ENCODE measurements at regions not wholly inside any gene's neighbourhood (a gene's known extent, or its start where the extent isn't known, plus 50 kb on each side); places are given as distances from the start of the nearest gene placed in this dataset.

DNA sequence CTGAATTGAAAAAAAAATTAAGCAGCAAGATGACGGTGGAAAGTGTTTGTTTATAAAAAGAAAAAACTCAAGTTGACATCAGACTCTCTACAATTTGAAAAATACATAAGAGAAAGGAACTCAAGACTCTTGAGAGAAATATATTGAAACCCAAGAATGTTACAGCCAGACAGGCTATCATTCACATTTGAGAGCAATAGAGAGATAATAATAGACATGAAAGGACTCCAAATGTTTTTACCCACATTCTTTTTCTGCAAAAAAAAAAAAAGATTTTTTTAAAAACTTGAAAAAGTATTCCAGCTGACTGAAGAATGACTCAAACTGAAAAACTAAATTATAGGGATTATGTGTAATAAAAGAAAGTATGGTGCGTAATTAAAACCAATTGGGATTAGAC lies 532.4 kb downstream of the INHBA start:
- Histone ChIP-seq H4K20me1 (ENCODE audit: control insufficient read depth, insufficient read depth, low read length, poor library complexity, severe bottlenecking) (no peaks in the 10 kb centered on the region), H2AFZ (ENCODE audit: insufficient read depth, low read depth, low read length, poor library complexity, severe bottlenecking) (no peak overlapping the region), H3K27ac (ENCODE audit: low read length in 2 of 2) (no peak overlapping the region), H3K36me3 (replicated peaks in 1 of 2; ENCODE audit: control extremely low read depth in 1 of 2, control insufficient read depth in 1 of 2, extremely low read depth in 1 of 2, insufficient read depth in 2 of 2, low read length in 1 of 2) (no peaks in the 10 kb centered on the region), H3K27me3 (replicated peaks in 1 of 4; ENCODE audit: control extremely low read depth in 1 of 4, control insufficient read depth in 3 of 4, insufficient read depth in 4 of 4, low read length in 3 of 4) (no peaks in the 10 kb centered on the region), H3K9me3 (ENCODE audit: control extremely low read depth in 1 of 3, control insufficient read depth in 2 of 3, insufficient read depth in 1 of 3, low read length in 2 of 3) (peaks cover 0 to 10% (median 0%) of the 10 kb centered on the region in 3 donors), H3K9ac (ENCODE audit: low read length) (no peak overlapping the region), H3K4me3 (ENCODE audit: control extremely low read depth in 1 of 5, extremely low read depth in 1 of 5, insufficient read depth in 1 of 5, low read depth in 2 of 5, low read length in 4 of 5) (no peak overlapping the region), H3K4me2 (replicated peaks; ENCODE audit: low read depth, low read length, poor library complexity, severe bottlenecking) (no peak overlapping the region), H3K4me1 (ENCODE audit: control insufficient read depth in 2 of 2, insufficient read depth in 2 of 2, low read length in 2 of 2) (no peaks in the 10 kb centered on the region), H3K79me2 (ENCODE audit: control insufficient read depth, insufficient read depth, low read length) (no peaks in the 10 kb centered on the region)
- CTCF ChIA-PET: no interaction called here
- ATAC-seq (ENCODE audit: low read depth): no peak
- Mint-ChIP-seq H3K27ac (no peak overlapping the region), H3K9me3 (ENCODE audit: insufficient read depth) (peaks cover 2% of the 10 kb centered on the region), H3K4me3 (no peak overlapping the region), H3K27me3 (no peaks in the 10 kb centered on the region), H3K4me1 (no peaks in the 10 kb centered on the region)
- TF ChIP-seq, protein P1, sequence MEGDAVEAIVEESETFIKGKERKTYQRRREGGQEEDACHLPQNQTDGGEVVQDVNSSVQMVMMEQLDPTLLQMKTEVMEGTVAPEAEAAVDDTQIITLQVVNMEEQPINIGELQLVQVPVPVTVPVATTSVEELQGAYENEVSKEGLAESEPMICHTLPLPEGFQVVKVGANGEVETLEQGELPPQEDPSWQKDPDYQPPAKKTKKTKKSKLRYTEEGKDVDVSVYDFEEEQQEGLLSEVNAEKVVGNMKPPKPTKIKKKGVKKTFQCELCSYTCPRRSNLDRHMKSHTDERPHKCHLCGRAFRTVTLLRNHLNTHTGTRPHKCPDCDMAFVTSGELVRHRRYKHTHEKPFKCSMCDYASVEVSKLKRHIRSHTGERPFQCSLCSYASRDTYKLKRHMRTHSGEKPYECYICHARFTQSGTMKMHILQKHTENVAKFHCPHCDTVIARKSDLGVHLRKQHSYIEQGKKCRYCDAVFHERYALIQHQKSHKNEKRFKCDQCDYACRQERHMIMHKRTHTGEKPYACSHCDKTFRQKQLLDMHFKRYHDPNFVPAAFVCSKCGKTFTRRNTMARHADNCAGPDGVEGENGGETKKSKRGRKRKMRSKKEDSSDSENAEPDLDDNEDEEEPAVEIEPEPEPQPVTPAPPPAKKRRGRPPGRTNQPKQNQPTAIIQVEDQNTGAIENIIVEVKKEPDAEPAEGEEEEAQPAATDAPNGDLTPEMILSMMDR (IDR thresholded peaks at IDR 0.05): no peak
- TF ChIP-seq EZH2 (IDR thresholded peaks at IDR 0.05; ENCODE audit: borderline replicate concordance, insufficient read depth, low read depth, low read length, poor library complexity, severe bottlenecking): no peak
- WGBS (ENCODE audit: insufficient coverage): no CpG with 5 or more reads among the region's 2 CpGs
- intact Hi-C loops (cut with micrococcal nuclease): no loop called here
- DNase-seq: no peak
- POLR2A ChIA-PET: no interaction called here

GRCh38 chr7:41169317-41169716 lies 533.6 kb downstream of the INHBA start:
- Histone ChIP-seq H3K4me2 (replicated peaks; ENCODE audit: low read depth, low read length, poor library complexity, severe bottlenecking) (no peak overlapping the region), H3K27me3 (replicated peaks in 1 of 4; ENCODE audit: control extremely low read depth in 1 of 4, control insufficient read depth in 3 of 4, insufficient read depth in 4 of 4, low read length in 3 of 4) (no peaks in the 10 kb centered on the region), H3K4me3 (ENCODE audit: control extremely low read depth in 1 of 5, extremely low read depth in 1 of 5, insufficient read depth in 1 of 5, low read depth in 2 of 5, low read length in 4 of 5) (no peak overlapping the region), H3K9me3 (ENCODE audit: control extremely low read depth in 1 of 3, control insufficient read depth in 2 of 3, insufficient read depth in 1 of 3, low read length in 2 of 3) (peaks cover 0 to 8% (median 0%) of the 10 kb centered on the region in 3 donors), H3K36me3 (replicated peaks in 1 of 2; ENCODE audit: control extremely low read depth in 1 of 2, control insufficient read depth in 1 of 2, extremely low read depth in 1 of 2, insufficient read depth in 2 of 2, low read length in 1 of 2) (no peaks in the 10 kb centered on the region), H3K79me2 (ENCODE audit: control insufficient read depth, insufficient read depth, low read length) (no peaks in the 10 kb centered on the region), H4K20me1 (ENCODE audit: control insufficient read depth, insufficient read depth, low read length, poor library complexity, severe bottlenecking) (no peaks in the 10 kb centered on the region), H2AFZ (ENCODE audit: insufficient read depth, low read depth, low read length, poor library complexity, severe bottlenecking) (no peak overlapping the region), H3K27ac (ENCODE audit: low read length in 2 of 2) (no peak overlapping the region), H3K4me1 (ENCODE audit: control insufficient read depth in 2 of 2, insufficient read depth in 2 of 2, low read length in 2 of 2) (no peaks in the 10 kb centered on the region), H3K9ac (ENCODE audit: low read length) (no peak overlapping the region)
- ChIA-PET POLR2A (no interaction called here), CTCF (no interaction called here)
- ATAC-seq (ENCODE audit: low read depth): no peak
- Mint-ChIP-seq H3K9me3 (ENCODE audit: insufficient read depth) (peaks cover 2% of the 10 kb centered on the region), H3K4me1 (no peaks in the 10 kb centered on the region), H3K27ac (no peak overlapping the region), H3K27me3 (no peaks in the 10 kb centered on the region), H3K4me3 (no peak overlapping the region)
- WGBS (ENCODE audit: insufficient coverage): 97% methylated on average over 6 of the region's 6 CpGs
- DNase-seq: no peak
- intact Hi-C loops (cut with micrococcal nuclease): no loop called here
- TF ChIP-seq, protein P1 (IDR thresholded peaks at IDR 0.05): no peak
- no peak for TF ChIP-seq EZH2 (IDR thresholded peaks at IDR 0.05; ENCODE audit: borderline replicate concordance, insufficient read depth, low read depth, low read length, poor library complexity, severe bottlenecking)
